Nephron (organoid): ENCODE measurements at regions not wholly inside any gene's neighbourhood (a gene's known extent, or its start where the extent isn't known, plus 50 kb on each side); places are given as distances from the start of the nearest gene placed in this dataset.
A peak's percentile ranks its signal among the peaks of the same experiment; 100 is the strongest.

Experiments used
- H3K27ac Mint-ChIP-seq, 3 experiments: 2 replicates each; pipeline ENCODE4 v1.8.0; 2020; ENCODE audit warnings: mixed read lengths in 3 of 3, mild to moderate bottlenecking in 2 of 3, moderate library complexity in 1 of 3
- H3K27me3 Mint-ChIP-seq: 2 replicates; pipeline ENCODE4 v1.8.0; 2021; ENCODE audit warnings: low read depth, mild to moderate bottlenecking, moderate library complexity, mixed read lengths
- H3K36me3 Mint-ChIP-seq: 2 replicates; pipeline ENCODE4 v1.8.0; 2020; ENCODE audit warnings: low read depth, mixed read lengths
- H3K4me1 Mint-ChIP-seq: 2 replicates; pipeline ENCODE4 v1.8.0; 2020; ENCODE audit warnings: mixed read lengths
- H3K4me3 Mint-ChIP-seq, 3 experiments: 2 replicates each; pipeline ENCODE4 v1.8.0; 2020; ENCODE audit warnings: mild to moderate bottlenecking in 3 of 3, mixed read lengths in 3 of 3, moderate library complexity in 2 of 3
- H3K9me3 Mint-ChIP-seq: 2 replicates; pipeline ENCODE4 v1.8.0; 2020; ENCODE audit warnings: mixed read lengths
- CTCF ChIP-seq, 3 experiments: fragments of 200-600 bp; sonication (generic); IDR thresholded peaks; one replicate each; pipeline ENCODE4 v1.5.0; 2021; ENCODE audit warnings: antibody characterized with exemption in 3 of 3; ENCODE audit not compliant: unreplicated experiment in 3 of 3

- Mint-ChIP-seq H3K36me3 (no peaks in the 10 kb centered on the region), H3K27ac (no peak overlapping the region), H3K4me1 (no peaks in the 10 kb centered on the region), H3K9me3 (no peaks in the 10 kb centered on the region), H3K27me3 (no peaks in the 10 kb centered on the region), H3K4me3 (no peak overlapping the region)
- TF ChIP-seq CTCF (IDR thresholded peaks at IDR 0.05; ENCODE audit: unreplicated experiment in 3 of 3), result no peak
Measured at GRCh38 chr12:77678621-77679020, 152.1 kb upstream of the NAV3 start.

DNA sequence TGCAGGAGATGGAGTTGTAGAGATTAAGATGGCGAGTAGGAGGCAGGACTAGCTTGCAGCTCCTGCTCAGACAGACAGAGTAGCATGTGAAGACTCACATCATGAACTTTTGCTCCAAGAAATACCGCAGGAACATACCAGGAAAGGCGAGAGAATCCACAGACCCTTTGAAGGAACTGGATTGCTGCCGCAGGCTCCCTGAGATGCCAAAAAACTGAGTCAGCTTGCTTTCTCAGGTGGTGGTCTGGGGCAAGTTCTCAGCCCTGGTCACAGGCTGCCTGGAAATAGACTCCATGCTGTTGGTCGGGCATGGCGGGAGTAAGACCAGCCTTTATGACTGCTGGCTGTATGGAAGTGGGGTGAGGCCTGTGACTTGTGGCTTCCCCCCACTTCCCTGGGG, 163.6 kb upstream of the NAV3 start:
- no peaks in the 10 kb centered on the region for H3K4me1 Mint-ChIP-seq
- no peaks in the 10 kb centered on the region for H3K27me3 Mint-ChIP-seq
- H3K36me3 Mint-ChIP-seq, result no peaks in the 10 kb centered on the region
- TF ChIP-seq CTCF (IDR thresholded peaks at IDR 0.05; ENCODE audit: unreplicated experiment in 3 of 3), result no peak
- H3K9me3 Mint-ChIP-seq, result peaks cover 32% of the 10 kb centered on the region
- H3K27ac Mint-ChIP-seq, result no peak overlapping the region
- H3K4me3 Mint-ChIP-seq, result no peak overlapping the region

DNA sequence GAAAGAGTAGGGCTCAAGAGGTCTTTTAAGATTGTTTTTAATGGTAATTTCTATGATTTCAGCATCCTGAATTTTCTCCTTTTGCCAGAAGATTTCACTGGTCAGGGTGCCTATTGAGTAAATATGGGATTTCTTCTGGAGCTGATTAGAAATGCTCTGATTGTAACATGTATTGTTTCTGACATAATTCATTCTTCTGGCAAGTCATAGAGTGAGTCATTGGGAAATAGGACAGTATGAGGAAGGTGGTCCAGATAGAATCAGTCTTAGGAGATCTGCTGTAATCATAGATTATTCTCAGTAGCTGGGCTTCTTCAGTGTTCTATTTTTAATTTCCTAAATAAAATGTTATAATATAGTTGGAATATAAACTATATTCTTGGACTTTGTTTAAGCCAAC, 182.0 kb upstream of the NAV3 start:
- Mint-ChIP-seq H3K9me3 (peaks cover under 1% of the 10 kb centered on the region), H3K27ac (peak overlapping the region in 2 of 3 experiments; percentile 44 to 45), H3K27me3 (no peaks in the 10 kb centered on the region), H3K36me3 (no peaks in the 10 kb centered on the region), H3K4me3 (no peak overlapping the region), H3K4me1 (no peaks in the 10 kb centered on the region)
- TF ChIP-seq CTCF (IDR thresholded peaks at IDR 0.05; ENCODE audit: unreplicated experiment in 3 of 3), result no peak

- Mint-ChIP-seq H3K27ac (no peak overlapping the region), H3K4me1 (no peaks in the 10 kb centered on the region), H3K27me3 (no peaks in the 10 kb centered on the region), H3K36me3 (no peaks in the 10 kb centered on the region), H3K4me3 (no peak overlapping the region), H3K9me3 (no peaks in the 10 kb centered on the region)
- no peak for TF ChIP-seq CTCF (IDR thresholded peaks at IDR 0.05; ENCODE audit: unreplicated experiment in 3 of 3)
Measured at GRCh38 chr12:77645966-77646598, 184.6 kb upstream of the NAV3 start.

DNA sequence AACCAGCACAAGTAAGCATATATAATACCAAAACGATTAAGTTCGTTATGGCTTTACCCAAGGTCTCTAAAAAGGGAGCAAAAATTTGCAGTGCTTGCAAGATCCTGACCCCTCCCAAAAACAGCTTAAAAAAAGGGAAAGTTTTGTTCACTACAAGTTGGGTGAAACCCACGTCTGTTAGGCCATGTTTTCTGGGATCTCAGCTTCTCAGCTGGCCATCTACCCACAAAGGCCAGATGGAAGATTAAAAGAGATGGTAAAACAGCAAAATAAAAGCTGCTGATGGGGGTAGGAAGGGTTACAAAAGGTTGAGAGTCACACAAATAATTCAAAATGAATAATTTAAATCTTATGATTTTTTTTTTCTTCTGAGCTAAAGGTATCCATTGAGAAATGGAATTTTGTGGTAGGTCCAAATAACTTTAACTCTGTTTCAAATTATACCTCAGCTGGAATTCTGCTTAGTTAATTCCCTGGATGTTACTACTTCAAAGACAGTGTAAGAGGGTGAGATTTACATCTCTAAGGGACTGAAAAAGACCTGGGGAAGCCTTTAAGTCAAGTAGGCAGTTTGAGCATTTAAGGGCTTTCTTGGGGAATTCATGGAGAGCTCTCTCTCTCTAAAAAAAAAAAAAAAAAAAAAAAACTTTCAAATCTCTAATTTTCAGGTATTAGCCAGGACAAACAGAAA, 185.6 kb upstream of the NAV3 start:
- Mint-ChIP-seq H3K9me3 (no peaks in the 10 kb centered on the region), H3K27me3 (no peaks in the 10 kb centered on the region), H3K36me3 (no peaks in the 10 kb centered on the region), H3K4me1 (no peaks in the 10 kb centered on the region), H3K4me3 (no peak overlapping the region), H3K27ac (peak overlapping the region in 1 of 3 experiments; percentile 32)
- TF ChIP-seq CTCF (IDR thresholded peaks at IDR 0.05; ENCODE audit: unreplicated experiment in 3 of 3), result no peak

DNA sequence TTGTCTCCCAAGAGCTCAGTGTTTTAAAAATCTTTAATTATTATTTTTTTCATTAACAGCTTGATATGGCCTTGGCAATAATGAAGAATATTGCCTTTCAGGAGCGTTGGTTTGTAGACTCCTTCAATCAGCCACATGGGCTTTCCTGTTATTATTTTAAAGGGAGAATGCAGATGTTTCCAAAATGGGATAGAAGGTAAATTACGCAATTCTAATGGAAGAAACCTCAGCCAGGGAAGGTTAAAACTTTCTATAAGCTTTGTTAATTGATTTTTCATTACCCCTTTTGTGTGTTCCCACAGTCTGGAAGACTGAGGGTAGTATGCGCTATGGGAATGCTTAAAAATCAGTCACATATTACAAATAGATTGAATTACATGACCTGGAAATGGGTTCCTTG, 188.4 kb upstream of the NAV3 start:
- H3K27me3 Mint-ChIP-seq, result no peaks in the 10 kb centered on the region

More for the DNA sequence above, 188.4 kb upstream of the NAV3 start:
- H3K4me1 Mint-ChIP-seq, result no peaks in the 10 kb centered on the region
- no peak overlapping the region for H3K27ac Mint-ChIP-seq
- H3K9me3 Mint-ChIP-seq, result no peaks in the 10 kb centered on the region
- TF ChIP-seq CTCF (IDR thresholded peaks at IDR 0.05; ENCODE audit: unreplicated experiment in 3 of 3), result no peak
- no peak overlapping the region for H3K4me3 Mint-ChIP-seq
- no peaks in the 10 kb centered on the region for H3K36me3 Mint-ChIP-seq
